B cell (primary cell): ENCODE measurements at regions not wholly inside any gene's neighbourhood (a gene's known extent, or its start where the extent isn't known, plus 50 kb on each side); places are given as distances from the start of the nearest gene placed in this dataset.

Experiments used
- ATAC-seq: fragments of 200-7000 bp; cut with Tn5 transposase; one replicate; pipeline ENCODE4 v1.10.0; 2021; ENCODE audit warnings: low read depth, mild to moderate bottlenecking, moderate number of reproducible peaks, moderate library complexity
- CTCF ChIA-PET: fragments of 350-600 bp; sonication (Branson Sonifier 250); formaldehyde crosslinking; loops from one replicate; lab custom pipeline; 2021; ENCODE audit warnings: antibody characterized with exemption, inconsistent platforms; lab: Charles Lee
- POLR2A ChIA-PET: fragments of 350-600 bp; sonication (Branson Sonifier 250); formaldehyde crosslinking; loops from one replicate; lab custom pipeline; 2021; ENCODE audit warnings: antibody characterized with exemption; lab: Charles Lee
- DNase-seq: peaks from one replicate; pipeline ENCODE4 v3.0.0; 2013
- H2AFZ ChIP-seq: 2 replicates; pipeline ENCODE4 v1.6.1; 2012; ENCODE audit warnings: mild to moderate bottlenecking, low read depth, low read length; ENCODE audit not compliant: insufficient read depth, poor library complexity, severe bottlenecking
- H3K27ac ChIP-seq, 2 donors: 1 replicate in 1 of 2; 2 replicates in 1 of 2; pipeline ENCODE4 v1.5.1; 2012 to 2013; ENCODE audit warnings: low read length in 2 of 2, mild to moderate bottlenecking in 2 of 2, moderate library complexity in 1 of 2
- H3K27me3 ChIP-seq, 4 experiments: fragments of 200-600 bp in 1 of 4; sonication (generic) in 1 of 4; replicated peaks in 1 of 4; 1 replicate in 2 of 4; 2 replicates in 2 of 4; pipeline versions ENCODE4 v1.6.1 to v1.7.0; 2013 to 2016; ENCODE audit warnings: low read length in 3 of 4, mild to moderate bottlenecking in 2 of 4, mixed read lengths in 1 of 4, moderate library complexity in 1 of 4; ENCODE audit not compliant: insufficient read depth in 4 of 4, control insufficient read depth in 3 of 4; ENCODE audit errors: control extremely low read depth in 1 of 4
- H3K36me3 ChIP-seq, 2 experiments: replicated peaks in 1 of 2; 1 replicate in 1 of 2; 2 replicates in 1 of 2; pipeline versions ENCODE4 v1.6.1 to v1.7.1; 2013; ENCODE audit warnings: low read length in 1 of 2; ENCODE audit not compliant: insufficient read depth in 2 of 2, control insufficient read depth in 1 of 2; ENCODE audit errors: control extremely low read depth in 1 of 2, extremely low read depth in 1 of 2
- H3K4me1 ChIP-seq, 2 donors: fragments of 200-600 bp in 1 of 2; sonication (generic) in 1 of 2; 1 replicate in 1 of 2; 2 replicates in 1 of 2; pipeline versions ENCODE4 v1.5.1 to v1.6.1; 2013 to 2017; ENCODE audit warnings: low read length in 2 of 2; ENCODE audit not compliant: control insufficient read depth in 2 of 2, insufficient read depth in 2 of 2
- H3K4me2 ChIP-seq: replicated peaks from 2 replicates; pipeline ENCODE3; 2012; ENCODE audit warnings: mild to moderate bottlenecking, low read depth, low read length; ENCODE audit not compliant: poor library complexity, severe bottlenecking
- H3K4me3 ChIP-seq, 5 experiments: fragments of 200-600 bp in 1 of 5; sonication (generic) in 1 of 5; 1 replicate in 3 of 5; 2 replicates in 2 of 5; pipeline versions ENCODE4 v1.5.1 to v1.7.0; 2011 to 2016; ENCODE audit warnings: low read length in 4 of 5, mild to moderate bottlenecking in 4 of 5, low read depth in 2 of 5, control low read depth in 1 of 5, moderate library complexity in 1 of 5; ENCODE audit not compliant: insufficient read depth in 1 of 5; ENCODE audit errors: control extremely low read depth in 1 of 5, extremely low read depth in 1 of 5
- H3K79me2 ChIP-seq: fragments of 200-600 bp; sonication (generic); one replicate; pipeline ENCODE4 v1.6.0; 2016; ENCODE audit warnings: low read length; ENCODE audit not compliant: control insufficient read depth, insufficient read depth
- H3K9ac ChIP-seq: fragments of 200-600 bp; sonication (generic); 2 replicates; pipeline ENCODE4 v1.6.1; 2017; ENCODE audit warnings: mild to moderate bottlenecking, low read length, moderate library complexity
- H3K9me3 ChIP-seq, 3 donors: one replicate each; pipeline versions ENCODE4 v1.6.1 to v1.7.1; 2013; ENCODE audit warnings: low read length in 2 of 3; ENCODE audit not compliant: control insufficient read depth in 2 of 3, insufficient read depth in 1 of 3; ENCODE audit errors: control extremely low read depth in 1 of 3
- H4K20me1 ChIP-seq: 2 replicates; pipeline ENCODE4 v1.6.0; 2012; ENCODE audit warnings: mild to moderate bottlenecking, low read length; ENCODE audit not compliant: insufficient read depth, control insufficient read depth, poor library complexity, severe bottlenecking
- H3K27ac Mint-ChIP-seq: one replicate; pipeline ENCODE4 v1.8.0; 2021; ENCODE audit warnings: mixed read lengths
- H3K27me3 Mint-ChIP-seq: one replicate; pipeline ENCODE4 v1.8.0; 2021; ENCODE audit warnings: mixed read lengths
- H3K4me1 Mint-ChIP-seq: one replicate; pipeline ENCODE4 v1.8.0; 2021; ENCODE audit warnings: mixed read lengths
- H3K4me3 Mint-ChIP-seq: one replicate; pipeline ENCODE4 v1.8.0; 2021; ENCODE audit warnings: mixed read lengths
- H3K9me3 Mint-ChIP-seq: one replicate; pipeline ENCODE4 v1.8.0; 2022; ENCODE audit warnings: mixed read lengths; ENCODE audit not compliant: insufficient read depth
- CTCF ChIP-seq: fragments of 200-600 bp; IDR thresholded peaks from one replicate; pipeline ENCODE4 v1.8.0; 2022; ENCODE audit warnings: antibody characterized with exemption, mild to moderate bottlenecking
- EZH2 ChIP-seq: IDR thresholded peaks from 2 replicates; pipeline ENCODE4 v1.6.1; 2012; ENCODE audit warnings: borderline replicate concordance, low read depth, mild to moderate bottlenecking, moderate library complexity, low read length; ENCODE audit not compliant: insufficient read depth, poor library complexity, severe bottlenecking
- WGBS: methylation state at CpG from one replicate; pipeline ENCODE4 v1.1.5; 2013; ENCODE audit warnings: missing lambda C conversion rate; ENCODE audit not compliant: insufficient coverage; 5-methylcytosine and 5-hydroxymethylcytosine counted together
- intact Hi-C: fragments of 100-400 bp; cut with micrococcal nuclease; formaldehyde crosslinking; loops from one replicate; pipeline ENCODE4 v1.10.0; 2022

- no peaks in the 10 kb centered on the region for H3K79me2 ChIP-seq
- no CpG with 5 or more reads among the region's 1 CpG for WGBS
- H3K27me3 ChIP-seq, result no peaks in the 10 kb centered on the region
- TF ChIP-seq CTCF, result no peak
- TF ChIP-seq EZH2, result no peak
- H4K20me1 ChIP-seq, result no peaks in the 10 kb centered on the region
- Mint-ChIP-seq H3K4me1 (no peaks in the 10 kb centered on the region), H3K27ac (no peak overlapping the region), H3K9me3 (peaks cover 3% of the 10 kb centered on the region), H3K27me3 (no peaks in the 10 kb centered on the region), H3K4me3 (no peak overlapping the region)
- no peak overlapping the region for H2AFZ ChIP-seq
- H3K4me2 ChIP-seq, result no peak overlapping the region
- no peak overlapping the region for H3K9ac ChIP-seq
- no peaks in the 10 kb centered on the region for H3K9me3 ChIP-seq
- ATAC-seq (no peak), DNase-seq (no peak)
- H3K36me3 ChIP-seq, result no peaks in the 10 kb centered on the region
- ChIA-PET CTCF (no interaction called here), POLR2A (no interaction called here)
- no peak overlapping the region for H3K4me3 ChIP-seq
- no peaks in the 10 kb centered on the region for H3K4me1 ChIP-seq
- intact Hi-C loops, result no loop called here
- no peak overlapping the region for H3K27ac ChIP-seq
These were observed 985.5 kb downstream of the CDH11 start for GRCh38 chr16:64136314-64136713.

DNA sequence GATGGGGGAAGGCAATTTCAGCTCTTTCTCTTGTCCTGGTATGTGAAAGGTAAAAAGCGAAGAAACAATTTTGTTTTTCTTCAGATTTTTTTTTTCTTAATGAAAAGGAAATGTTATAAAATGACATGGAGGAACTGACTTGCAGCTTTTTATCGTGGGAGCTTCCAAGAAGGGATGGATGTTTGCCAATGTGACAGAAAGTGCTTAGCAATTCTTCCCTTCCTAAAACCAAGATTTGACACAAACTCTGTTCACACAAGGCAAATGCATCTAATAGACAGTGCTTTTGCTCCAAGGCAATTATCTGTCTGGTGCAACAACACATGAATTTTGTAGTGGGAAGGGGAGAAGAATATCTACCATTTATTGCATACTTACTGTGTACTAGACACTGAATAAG lies 988.5 kb downstream of the CDH11 start:
- no peaks in the 10 kb centered on the region for H4K20me1 ChIP-seq
- POLR2A ChIA-PET, result no interaction called here
- intact Hi-C loops, result no loop called here
- no peak overlapping the region for H3K4me3 Mint-ChIP-seq
- H3K4me2 ChIP-seq, result no peak overlapping the region
- no CpG with 5 or more reads among the region's 2 CpGs for WGBS
- ATAC-seq (no peak), DNase-seq (no peak)
- CTCF ChIA-PET, result no interaction called here
- no peak overlapping the region for H2AFZ ChIP-seq
- H3K27me3 Mint-ChIP-seq, result no peaks in the 10 kb centered on the region
- H3K4me1 Mint-ChIP-seq, result no peaks in the 10 kb centered on the region
- no peaks in the 10 kb centered on the region for H3K4me1 ChIP-seq
- H3K9me3 Mint-ChIP-seq, result peaks cover 3% of the 10 kb centered on the region
- no peaks in the 10 kb centered on the region for H3K79me2 ChIP-seq
- no peaks in the 10 kb centered on the region for H3K36me3 ChIP-seq
- no peak overlapping the region for H3K9ac ChIP-seq
- H3K4me3 ChIP-seq, result no peak overlapping the region
- H3K27me3 ChIP-seq, result no peaks in the 10 kb centered on the region
- H3K27ac Mint-ChIP-seq, result no peak overlapping the region
- no peaks in the 10 kb centered on the region for H3K9me3 ChIP-seq
- H3K27ac ChIP-seq, result no peak overlapping the region
- TF ChIP-seq CTCF (no peak), EZH2 (no peak)
